Fibroblast of the conjunctiva (primary cell): ENCODE measurements at regions not wholly inside any gene's neighbourhood (a gene's known extent, or its start where the extent isn't known, plus 50 kb on each side); places are given as distances from the start of the nearest gene placed in this dataset.

Experiments
- DNase-seq: peaks from one replicate; pipeline ENCODE4 v3.0.0-alpha.2; 2010; ENCODE audit warnings: low read depth

GRCh38 chr15:87167055-87167454, 1087.4 kb downstream of the AGBL1 start:
- DNase-seq, result no peak

- no peak for DNase-seq
Measured at GRCh38 chr15:87155771-87156170, 1076.1 kb downstream of the AGBL1 start.

- DNase-seq, result no peak
Measured at GRCh38 chr15:87154761-87155160, 1075.1 kb downstream of the AGBL1 start.

DNA sequence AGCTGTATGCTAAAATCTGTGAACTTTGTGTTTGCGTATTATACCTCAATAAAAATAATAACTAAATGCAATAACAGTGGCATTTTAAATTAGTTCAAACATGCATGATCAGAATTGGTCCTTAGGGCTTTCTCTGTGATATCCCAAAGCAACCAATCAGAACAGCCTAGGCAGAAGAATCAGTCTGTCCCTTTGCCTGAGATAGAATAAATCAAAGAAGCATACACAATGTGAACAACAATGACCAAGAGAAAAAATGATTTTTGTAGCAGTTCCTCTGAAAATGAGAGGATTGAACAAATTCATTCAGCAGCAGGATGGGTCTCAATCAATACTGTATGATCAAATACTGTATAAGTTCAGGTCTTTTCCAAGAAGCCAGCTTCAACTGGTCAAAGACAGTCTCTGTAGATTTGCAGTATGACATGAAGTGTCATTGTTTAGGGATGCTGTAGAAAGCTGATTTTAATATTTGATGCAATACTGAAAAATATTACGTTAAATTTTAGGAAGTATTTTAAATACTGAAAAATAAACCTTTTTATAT, 1071.6 kb downstream of the AGBL1 start:
- DNase-seq, result no peak

DNA sequence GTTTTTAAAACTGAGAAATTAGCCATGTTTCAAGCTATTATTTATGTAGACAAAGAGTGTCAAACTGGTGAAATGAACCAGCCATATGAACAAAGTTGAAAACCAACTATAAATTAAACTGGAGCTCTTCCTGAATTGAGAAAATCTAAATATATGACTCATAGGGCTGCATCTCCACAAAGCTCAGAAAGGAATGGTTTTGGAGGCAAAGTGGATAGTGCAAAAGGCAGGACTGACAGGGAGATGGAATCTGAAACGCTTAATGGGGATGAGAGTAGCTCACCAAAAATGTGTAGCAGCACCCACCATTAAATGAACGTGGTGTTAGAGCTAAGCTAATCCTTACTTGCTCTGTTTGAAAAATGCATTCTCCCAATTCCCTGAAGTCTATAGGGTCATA, 1066.0 kb downstream of the AGBL1 start:
- DNase-seq, result no peak

DNA sequence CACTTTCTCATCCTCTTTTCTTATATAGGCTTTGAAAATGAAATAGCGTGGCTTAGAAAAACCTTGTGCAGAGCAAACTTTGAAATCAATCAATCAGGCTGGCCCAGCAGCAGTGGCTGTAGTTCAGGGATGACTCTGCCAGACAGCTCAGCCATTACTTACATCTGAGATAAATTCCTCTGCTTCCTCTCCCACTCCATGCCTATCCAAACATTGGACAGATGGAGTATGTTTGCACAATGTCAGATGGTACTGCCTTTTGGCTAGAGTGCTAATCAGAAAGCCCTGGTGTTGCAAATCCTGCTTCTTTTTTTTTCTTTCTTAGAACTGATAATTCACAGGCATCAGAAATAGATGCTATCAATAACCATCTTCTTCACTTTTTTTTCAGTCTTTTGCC, 1065.1 kb downstream of the AGBL1 start:
- no peak for DNase-seq

- DNase-seq, result no peak
Measured at GRCh38 chr15:87142096-87142495, 1062.4 kb downstream of the AGBL1 start.

DNA sequence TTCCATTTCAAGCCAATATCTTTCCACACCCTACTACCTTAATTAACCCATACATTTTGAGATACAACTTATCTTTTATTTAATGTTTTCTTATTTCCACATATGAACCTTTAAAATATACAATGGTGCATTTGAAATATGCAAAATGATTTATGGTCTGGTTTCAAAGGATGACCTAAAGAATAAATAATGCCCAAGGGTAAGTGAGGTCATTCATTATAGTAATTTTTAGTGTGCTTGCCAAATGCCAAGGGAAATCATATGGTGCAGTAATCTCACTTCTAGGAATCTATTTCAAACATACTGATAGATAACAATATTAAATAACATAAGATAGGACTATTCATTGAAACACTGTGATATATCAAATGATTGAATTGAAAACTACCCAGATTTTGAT, 1055.4 kb downstream of the AGBL1 start:
- DNase-seq, result no peak

DNA sequence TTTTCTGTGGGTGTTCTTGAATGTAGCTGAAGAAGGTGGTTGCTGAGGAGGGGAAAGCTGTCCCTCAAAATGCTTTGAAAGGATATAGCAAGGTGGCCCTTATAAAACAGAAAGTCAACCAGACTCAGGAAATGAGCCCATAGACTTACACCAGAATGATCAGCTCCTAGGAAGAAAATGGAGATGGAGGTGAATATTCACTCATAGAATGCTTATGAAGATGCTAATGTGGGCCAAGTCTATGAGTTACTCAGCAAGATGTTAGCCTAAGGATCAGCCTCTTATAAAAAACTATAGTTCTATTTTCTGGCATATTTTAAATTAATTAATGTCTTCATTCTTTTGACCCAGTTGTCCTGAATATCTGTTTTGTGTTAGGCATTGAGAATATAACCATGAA, 1054.0 kb downstream of the AGBL1 start:
- no peak for DNase-seq

GRCh38 chr15:87131067-87131466, 1051.4 kb downstream of the AGBL1 start:
- no peak for DNase-seq

- no peak for DNase-seq
Measured at GRCh38 chr15:87129916-87130315, 1050.2 kb downstream of the AGBL1 start.

GRCh38 chr15:87123676-87124382, 1044.2 kb downstream of the AGBL1 start:
- DNase-seq, result no peak

DNA sequence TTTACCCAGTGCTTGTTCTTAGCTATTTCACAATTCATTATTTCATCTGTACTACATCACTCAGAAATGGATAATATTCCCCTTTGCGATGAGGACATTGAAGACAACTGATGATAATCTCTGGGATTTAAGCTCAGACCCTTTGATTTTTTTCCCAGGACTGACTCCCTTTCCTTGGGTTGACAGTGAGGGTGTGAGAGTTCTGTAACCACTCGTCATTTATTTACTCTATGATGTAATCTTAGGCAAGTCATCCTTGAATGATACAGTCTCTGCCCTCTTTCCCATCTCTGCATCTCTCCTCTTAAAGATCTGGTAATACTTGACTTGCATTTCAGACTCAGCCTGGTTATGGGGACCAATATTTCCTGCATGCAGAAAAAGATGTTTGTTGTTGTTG, 1041.7 kb downstream of the AGBL1 start:
- DNase-seq, result no peak

GRCh38 chr15:87120555-87120954, 1040.9 kb downstream of the AGBL1 start:
- DNase-seq, result no peak

GRCh38 chr15:87118846-87119245, 1039.2 kb downstream of the AGBL1 start:
- DNase-seq, result no peak

GRCh38 chr15:87118435-87118834, 1038.8 kb downstream of the AGBL1 start:
- no peak for DNase-seq

GRCh38 chr15:87115795-87116194, 1036.1 kb downstream of the AGBL1 start:
- no peak for DNase-seq

- no peak for DNase-seq
Measured at GRCh38 chr15:87099916-87100315, 1020.2 kb downstream of the AGBL1 start.

DNA sequence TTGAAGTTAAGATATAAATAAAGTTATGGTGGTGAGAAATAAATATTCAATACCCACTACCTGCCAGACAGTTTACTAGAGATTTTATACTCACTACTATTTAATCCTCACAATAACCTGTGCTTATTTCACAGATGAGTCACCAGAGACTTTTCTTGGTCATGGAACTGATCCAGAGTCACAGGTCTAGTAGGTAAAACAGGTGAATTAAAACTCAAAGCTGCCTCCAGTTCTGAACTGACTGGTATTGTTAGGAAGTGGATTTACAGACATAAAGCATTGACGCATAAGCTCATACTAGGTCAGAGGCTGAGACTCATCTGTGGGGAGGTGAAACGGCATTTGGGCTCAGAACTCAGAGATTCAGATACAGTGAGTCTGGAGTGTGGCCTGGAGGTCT, 1009.9 kb downstream of the AGBL1 start:
- no peak for DNase-seq

DNA sequence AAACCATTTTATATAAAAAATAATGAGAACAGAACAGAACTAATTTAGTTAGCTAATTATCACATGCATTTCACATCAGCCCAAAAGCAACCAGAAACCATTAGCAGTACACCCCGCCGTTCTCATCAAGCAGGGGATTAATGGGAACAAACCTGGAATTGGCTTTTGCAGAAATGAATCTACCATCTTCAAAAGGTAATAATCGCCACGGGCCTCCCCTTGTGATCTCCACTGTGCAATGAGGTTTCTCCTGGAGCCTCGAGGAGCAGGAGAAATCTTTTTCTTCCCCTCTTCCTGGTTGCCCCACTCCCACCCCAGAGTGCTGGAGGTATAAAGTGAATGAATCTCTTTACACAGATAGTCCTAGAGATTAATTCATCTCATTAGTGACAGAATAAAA, 1003.5 kb downstream of the AGBL1 start:
- DNase-seq, result no peak

- no peak for DNase-seq
Measured at GRCh38 chr15:87082581-87082980, 1002.9 kb downstream of the AGBL1 start.

DNA sequence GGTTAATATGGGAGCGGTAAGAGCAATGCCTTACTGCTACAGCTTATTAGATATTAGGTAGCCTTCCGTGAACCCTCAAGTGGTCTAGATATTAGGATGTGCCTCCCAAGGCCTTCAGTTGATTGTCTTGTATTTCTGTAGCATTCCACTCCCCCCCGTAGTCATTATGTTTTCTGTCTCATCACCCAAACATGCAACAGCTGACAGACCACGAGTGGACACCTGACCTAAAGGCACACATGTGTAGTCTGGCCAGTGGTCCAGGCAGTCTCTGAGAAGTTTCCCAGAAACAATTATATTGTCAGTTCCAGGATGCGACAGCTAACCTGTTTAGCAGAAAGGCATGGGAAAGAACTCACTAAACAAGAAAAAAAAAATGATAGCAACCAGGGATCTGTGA, 1000.9 kb downstream of the AGBL1 start:
- no peak for DNase-seq
